ENCODE measurements at regions not wholly inside any gene's neighbourhood (a gene's known extent, or its start where the extent isn't known, plus 50 kb on each side); places are given as distances from the start of the nearest gene placed in this dataset.

DNA sequence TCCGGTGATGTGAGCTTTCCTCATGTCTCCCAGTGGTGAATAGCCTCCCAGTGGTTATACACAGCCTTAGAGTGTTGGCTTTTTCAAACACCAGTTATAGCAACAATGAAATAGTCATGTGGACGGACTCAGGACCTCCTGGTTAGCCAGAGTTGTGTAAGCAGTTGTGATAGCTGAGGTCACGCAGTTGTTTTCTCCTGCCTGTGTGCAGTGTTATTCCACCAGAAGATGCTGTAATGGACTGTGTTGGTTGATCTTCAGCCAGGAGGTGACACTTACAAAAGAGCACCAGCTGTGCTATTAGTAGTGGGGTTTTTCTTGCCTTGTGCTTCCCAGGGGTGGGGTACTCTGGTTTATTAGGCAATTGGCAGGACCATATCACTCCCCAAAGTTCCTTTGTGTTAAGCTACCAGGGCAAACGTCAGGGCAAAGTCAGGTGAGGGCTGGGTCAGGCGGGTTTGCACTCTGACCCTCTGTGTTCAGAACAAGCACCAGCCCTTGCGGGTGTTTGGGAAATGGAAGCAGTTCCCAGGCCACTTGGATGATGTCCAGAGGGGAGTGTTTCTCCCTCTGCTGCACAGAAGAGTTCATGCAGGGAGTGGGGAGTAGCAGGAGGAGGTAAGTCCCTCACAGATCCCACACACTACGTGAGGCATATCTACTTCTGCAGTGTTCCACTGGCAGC, 252.6 kb downstream of the TMEM47 start:
- no peaks in the 10 kb centered on the region for H3K36me3 Mint-ChIP-seq (ENCODE audit: low read depth)
- H3K27ac Mint-ChIP-seq: no peak overlapping the region
- no peaks in the 10 kb centered on the region for H3K9me3 Mint-ChIP-seq
- H3K27me3 Mint-ChIP-seq (ENCODE audit: insufficient read depth): peaks cover 2% of the 10 kb centered on the region; the same call in 1 of the 2 replicates
- no peak overlapping the region for H3K4me3 Mint-ChIP-seq
- H3K4me1 Mint-ChIP-seq (ENCODE audit: low read depth): peaks cover 10% of the 10 kb centered on the region
- TF ChIP-seq, protein P1, sequence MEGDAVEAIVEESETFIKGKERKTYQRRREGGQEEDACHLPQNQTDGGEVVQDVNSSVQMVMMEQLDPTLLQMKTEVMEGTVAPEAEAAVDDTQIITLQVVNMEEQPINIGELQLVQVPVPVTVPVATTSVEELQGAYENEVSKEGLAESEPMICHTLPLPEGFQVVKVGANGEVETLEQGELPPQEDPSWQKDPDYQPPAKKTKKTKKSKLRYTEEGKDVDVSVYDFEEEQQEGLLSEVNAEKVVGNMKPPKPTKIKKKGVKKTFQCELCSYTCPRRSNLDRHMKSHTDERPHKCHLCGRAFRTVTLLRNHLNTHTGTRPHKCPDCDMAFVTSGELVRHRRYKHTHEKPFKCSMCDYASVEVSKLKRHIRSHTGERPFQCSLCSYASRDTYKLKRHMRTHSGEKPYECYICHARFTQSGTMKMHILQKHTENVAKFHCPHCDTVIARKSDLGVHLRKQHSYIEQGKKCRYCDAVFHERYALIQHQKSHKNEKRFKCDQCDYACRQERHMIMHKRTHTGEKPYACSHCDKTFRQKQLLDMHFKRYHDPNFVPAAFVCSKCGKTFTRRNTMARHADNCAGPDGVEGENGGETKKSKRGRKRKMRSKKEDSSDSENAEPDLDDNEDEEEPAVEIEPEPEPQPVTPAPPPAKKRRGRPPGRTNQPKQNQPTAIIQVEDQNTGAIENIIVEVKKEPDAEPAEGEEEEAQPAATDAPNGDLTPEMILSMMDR (IDR thresholded peaks at IDR 0.05): no peak
- no peak for DNase-seq

DNA sequence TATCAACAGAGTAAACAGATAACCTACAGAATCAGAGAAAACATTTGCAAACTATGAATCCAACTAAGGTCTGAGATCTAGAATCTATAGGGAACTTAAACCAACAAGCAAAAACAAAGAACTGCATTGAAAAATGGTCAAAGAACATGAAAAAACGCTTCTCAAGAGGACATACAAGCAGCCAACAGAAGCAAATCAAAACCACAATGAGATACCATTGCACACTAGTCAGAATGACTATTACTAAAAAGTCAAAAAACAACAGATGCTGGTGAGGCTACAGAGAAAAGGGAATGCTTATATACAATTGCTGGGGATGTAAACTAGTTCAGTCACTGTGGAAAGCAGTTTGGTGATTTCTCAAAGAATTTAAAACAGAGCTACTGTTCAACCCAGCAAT, 255.7 kb downstream of the TMEM47 start:
- H3K4me1 Mint-ChIP-seq (ENCODE audit: low read depth): peaks cover 10% of the 10 kb centered on the region
- DNase-seq: peak; percentile 5
- H3K27ac Mint-ChIP-seq: no peak overlapping the region
- peak overlapping the region; percentile 50; the same call in 1 of the 2 replicates for H3K4me3 Mint-ChIP-seq
- H3K36me3 Mint-ChIP-seq (ENCODE audit: low read depth): no peaks in the 10 kb centered on the region
- H3K27me3 Mint-ChIP-seq (ENCODE audit: insufficient read depth): no peaks in the 10 kb centered on the region
- H3K9me3 Mint-ChIP-seq: no peaks in the 10 kb centered on the region
- TF ChIP-seq, protein P1 (IDR thresholded peaks at IDR 0.05): no peak

DNA sequence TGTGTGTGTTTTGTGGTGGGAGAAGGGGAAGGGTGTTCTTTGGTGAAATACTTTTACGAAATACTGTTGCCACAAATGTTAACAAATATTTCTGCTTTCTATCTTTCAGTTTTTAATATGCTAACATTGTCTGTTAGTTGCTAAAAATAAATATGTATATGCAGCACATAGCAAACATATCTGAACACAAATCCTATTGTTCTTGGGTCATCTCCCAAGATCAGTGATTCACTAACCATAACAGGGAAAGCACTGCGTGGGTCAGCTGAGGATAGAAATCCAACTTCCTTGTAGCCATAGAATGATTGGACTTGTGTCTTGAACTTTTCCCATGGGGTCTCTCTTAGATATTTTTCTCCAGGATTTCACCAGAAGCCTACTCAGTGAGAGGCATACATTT, 250.3 kb upstream of the FAM47A start:
- Mint-ChIP-seq H3K9me3 (no peaks in the 10 kb centered on the region), H3K4me1 (ENCODE audit: low read depth) (peaks cover 50% of the 10 kb centered on the region), H3K27ac (peak overlapping the region; percentile 79), H3K36me3 (ENCODE audit: low read depth) (no peaks in the 10 kb centered on the region), H3K27me3 (ENCODE audit: insufficient read depth) (no peaks in the 10 kb centered on the region), H3K4me3 (peak overlapping the region; percentile 22; the same call in 1 of the 2 replicates)
- TF ChIP-seq, protein P1 (IDR thresholded peaks at IDR 0.05): no peak
- peak; percentile 58 for DNase-seq

DNA sequence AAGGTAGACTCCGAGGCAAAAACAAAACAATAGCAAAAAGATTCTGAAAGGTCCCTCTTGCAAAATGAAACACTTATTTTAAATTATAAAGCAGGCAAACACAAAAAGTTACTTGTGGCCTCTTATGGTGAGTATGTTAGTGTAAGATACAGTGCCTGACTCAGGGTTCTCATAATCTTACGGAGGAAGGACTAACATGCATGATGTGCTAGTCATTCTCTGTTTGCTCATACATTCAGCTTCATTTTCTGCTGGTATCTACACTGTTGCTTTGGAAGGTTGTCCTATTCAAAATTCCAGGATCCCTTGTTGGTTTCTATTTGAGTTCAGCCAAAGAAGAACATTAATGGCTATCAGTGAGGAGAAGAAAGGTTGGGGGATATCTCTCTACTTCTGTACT, 249.1 kb upstream of the FAM47A start:
- TF ChIP-seq, protein P1 (IDR thresholded peaks at IDR 0.05): no peak
- Mint-ChIP-seq H3K4me1 (ENCODE audit: low read depth) (peaks cover 50% of the 10 kb centered on the region), H3K27me3 (ENCODE audit: insufficient read depth) (no peaks in the 10 kb centered on the region), H3K36me3 (ENCODE audit: low read depth) (no peaks in the 10 kb centered on the region), H3K9me3 (no peaks in the 10 kb centered on the region), H3K4me3 (no peak overlapping the region), H3K27ac (peak overlapping the region; percentile 71)
- DNase-seq: peak; percentile 61

DNA sequence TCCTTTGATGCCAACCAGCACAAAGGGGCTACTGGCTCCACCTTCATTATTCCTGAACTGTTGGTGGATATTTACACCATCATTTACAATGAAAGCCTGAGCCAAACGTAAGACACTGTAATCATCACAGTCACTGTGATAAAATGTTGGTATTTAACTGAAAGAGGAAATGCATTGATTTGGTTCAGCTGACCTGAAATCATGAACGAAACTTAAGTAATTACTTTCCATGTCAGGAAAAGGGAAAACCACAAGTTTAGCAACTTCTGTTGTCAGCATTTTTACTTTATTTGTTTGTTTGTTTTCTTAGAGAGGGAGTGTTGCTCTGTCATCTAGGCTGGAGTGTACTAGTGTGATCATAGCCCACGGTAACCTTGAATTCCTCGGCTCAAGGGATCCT, 247.8 kb upstream of the FAM47A start:
- no peaks in the 10 kb centered on the region for H3K36me3 Mint-ChIP-seq (ENCODE audit: low read depth)
- H3K27me3 Mint-ChIP-seq (ENCODE audit: insufficient read depth): no peaks in the 10 kb centered on the region; the same call in 1 of the 2 replicates
- H3K4me1 Mint-ChIP-seq (ENCODE audit: low read depth): peaks cover 47% of the 10 kb centered on the region
- DNase-seq: peak; percentile 4
- H3K9me3 Mint-ChIP-seq: no peaks in the 10 kb centered on the region
- peak overlapping the region; percentile 80 for H3K27ac Mint-ChIP-seq
- peak overlapping the region; percentile 47; the same call in 1 of the 2 replicates for H3K4me3 Mint-ChIP-seq
- TF ChIP-seq, protein P1 (IDR thresholded peaks at IDR 0.05): no peak

All from HFFc6 (cell line).